Fibroblast of mammary gland (primary cell): ENCODE measurements at regions not wholly inside any gene's neighbourhood (a gene's known extent, or its start where the extent isn't known, plus 50 kb on each side); places are given as distances from the start of the nearest gene placed in this dataset.

Experiments used
- DNase-seq: peaks from one replicate; pipeline ENCODE4 v3.0.0-alpha.2; 2010; ENCODE audit warnings: low read depth
- H3K4me3 ChIP-seq: 2 replicates; pipeline ENCODE4 v1.5.1; 2011; ENCODE audit warnings: low read depth, mild to moderate bottlenecking, low read length, moderate library complexity; ENCODE audit not compliant: control insufficient read depth
- CTCF ChIP-seq: conservative IDR thresholded peaks from 2 replicates; pipeline ENCODE4 v1.5.1; 2011; ENCODE audit warnings: low read depth, low read length, inconsistent platforms; ENCODE audit not compliant: control insufficient read depth, insufficient read depth

- H3K4me3 ChIP-seq, result no peak overlapping the region
- no peak for TF ChIP-seq CTCF
- DNase-seq, result no peak
Measured at GRCh38 chr13:73623281-73623680, 510.9 kb downstream of the KLF12 start.

GRCh38 chr13:73622381-73622780 lies 511.8 kb downstream of the KLF12 start:
- no peak overlapping the region for H3K4me3 ChIP-seq
- no peak for TF ChIP-seq CTCF
- no peak for DNase-seq

- TF ChIP-seq CTCF, result no peak
- DNase-seq, result no peak
- no peak overlapping the region for H3K4me3 ChIP-seq
Measured at GRCh38 chr13:73618275-73618865, 515.8 kb downstream of the KLF12 start.

- H3K4me3 ChIP-seq, result no peak overlapping the region
- no peak for DNase-seq
- TF ChIP-seq CTCF, result no peak
Measured at GRCh38 chr13:73616861-73617260, 517.3 kb downstream of the KLF12 start.

- H3K4me3 ChIP-seq, result no peak overlapping the region
- no peak for DNase-seq
- no peak for TF ChIP-seq CTCF
Measured at GRCh38 chr13:73610799-73611592, 523.2 kb downstream of the KLF12 start.

- H3K4me3 ChIP-seq, result no peak overlapping the region
- TF ChIP-seq CTCF, result no peak
- no peak for DNase-seq
Measured at GRCh38 chr13:73608711-73609485, 525.3 kb downstream of the KLF12 start.
